ENCODE measurements at regions not wholly inside any gene's neighbourhood (a gene's known extent, or its start where the extent isn't known, plus 50 kb on each side); places are given as distances from the start of the nearest gene placed in this dataset.

DNA sequence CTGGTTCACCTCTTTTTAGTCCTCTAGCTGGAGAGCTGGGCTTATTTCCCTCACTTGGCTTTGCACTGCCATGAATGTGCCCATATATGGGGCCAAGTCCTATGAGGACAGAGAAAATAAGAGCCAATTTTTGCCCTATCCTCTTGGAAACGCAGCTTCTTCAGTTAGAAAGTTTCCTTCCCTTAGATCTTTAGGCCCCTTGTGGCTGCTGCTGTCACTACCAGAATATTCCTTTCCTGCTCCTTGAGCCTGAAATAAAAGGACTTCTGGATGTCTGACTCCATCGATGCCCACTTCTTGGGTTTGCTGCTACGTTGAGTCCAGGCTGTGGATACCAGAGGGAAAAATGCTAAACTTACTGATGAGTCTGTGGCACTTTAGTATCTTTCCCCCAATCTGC lies 487.1 kb downstream of the GRIN2A start:
- TF ChIP-seq, protein P1, sequence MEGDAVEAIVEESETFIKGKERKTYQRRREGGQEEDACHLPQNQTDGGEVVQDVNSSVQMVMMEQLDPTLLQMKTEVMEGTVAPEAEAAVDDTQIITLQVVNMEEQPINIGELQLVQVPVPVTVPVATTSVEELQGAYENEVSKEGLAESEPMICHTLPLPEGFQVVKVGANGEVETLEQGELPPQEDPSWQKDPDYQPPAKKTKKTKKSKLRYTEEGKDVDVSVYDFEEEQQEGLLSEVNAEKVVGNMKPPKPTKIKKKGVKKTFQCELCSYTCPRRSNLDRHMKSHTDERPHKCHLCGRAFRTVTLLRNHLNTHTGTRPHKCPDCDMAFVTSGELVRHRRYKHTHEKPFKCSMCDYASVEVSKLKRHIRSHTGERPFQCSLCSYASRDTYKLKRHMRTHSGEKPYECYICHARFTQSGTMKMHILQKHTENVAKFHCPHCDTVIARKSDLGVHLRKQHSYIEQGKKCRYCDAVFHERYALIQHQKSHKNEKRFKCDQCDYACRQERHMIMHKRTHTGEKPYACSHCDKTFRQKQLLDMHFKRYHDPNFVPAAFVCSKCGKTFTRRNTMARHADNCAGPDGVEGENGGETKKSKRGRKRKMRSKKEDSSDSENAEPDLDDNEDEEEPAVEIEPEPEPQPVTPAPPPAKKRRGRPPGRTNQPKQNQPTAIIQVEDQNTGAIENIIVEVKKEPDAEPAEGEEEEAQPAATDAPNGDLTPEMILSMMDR (IDR thresholded peaks at IDR 0.05; ENCODE audit: insufficient read depth, low read length), result no peak
- TF ChIP-seq POLR2AphosphoS5 (IDR thresholded peaks at IDR 0.05; ENCODE audit: low read depth), result no peak
- TF ChIP-seq, protein P2, sequence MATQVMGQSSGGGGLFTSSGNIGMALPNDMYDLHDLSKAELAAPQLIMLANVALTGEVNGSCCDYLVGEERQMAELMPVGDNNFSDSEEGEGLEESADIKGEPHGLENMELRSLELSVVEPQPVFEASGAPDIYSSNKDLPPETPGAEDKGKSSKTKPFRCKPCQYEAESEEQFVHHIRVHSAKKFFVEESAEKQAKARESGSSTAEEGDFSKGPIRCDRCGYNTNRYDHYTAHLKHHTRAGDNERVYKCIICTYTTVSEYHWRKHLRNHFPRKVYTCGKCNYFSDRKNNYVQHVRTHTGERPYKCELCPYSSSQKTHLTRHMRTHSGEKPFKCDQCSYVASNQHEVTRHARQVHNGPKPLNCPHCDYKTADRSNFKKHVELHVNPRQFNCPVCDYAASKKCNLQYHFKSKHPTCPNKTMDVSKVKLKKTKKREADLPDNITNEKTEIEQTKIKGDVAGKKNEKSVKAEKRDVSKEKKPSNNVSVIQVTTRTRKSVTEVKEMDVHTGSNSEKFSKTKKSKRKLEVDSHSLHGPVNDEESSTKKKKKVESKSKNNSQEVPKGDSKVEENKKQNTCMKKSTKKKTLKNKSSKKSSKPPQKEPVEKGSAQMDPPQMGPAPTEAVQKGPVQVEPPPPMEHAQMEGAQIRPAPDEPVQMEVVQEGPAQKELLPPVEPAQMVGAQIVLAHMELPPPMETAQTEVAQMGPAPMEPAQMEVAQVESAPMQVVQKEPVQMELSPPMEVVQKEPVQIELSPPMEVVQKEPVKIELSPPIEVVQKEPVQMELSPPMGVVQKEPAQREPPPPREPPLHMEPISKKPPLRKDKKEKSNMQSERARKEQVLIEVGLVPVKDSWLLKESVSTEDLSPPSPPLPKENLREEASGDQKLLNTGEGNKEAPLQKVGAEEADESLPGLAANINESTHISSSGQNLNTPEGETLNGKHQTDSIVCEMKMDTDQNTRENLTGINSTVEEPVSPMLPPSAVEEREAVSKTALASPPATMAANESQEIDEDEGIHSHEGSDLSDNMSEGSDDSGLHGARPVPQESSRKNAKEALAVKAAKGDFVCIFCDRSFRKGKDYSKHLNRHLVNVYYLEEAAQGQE (IDR thresholded peaks at IDR 0.05; ENCODE audit: insufficient replicate concordance, low read depth), result no peak
